HCT116 (cell line): ENCODE measurements at regions not wholly inside any gene's neighbourhood (a gene's known extent, or its start where the extent isn't known, plus 50 kb on each side); places are given as distances from the start of the nearest gene placed in this dataset.

Experiments used
- ATAC-seq: fragments of 200-7000 bp; cut with Tn5 transposase; 2 replicates; pipeline ENCODE4 v1.9.1; 2020; ENCODE audit warnings: mild to moderate bottlenecking, moderate library complexity
- BruUV-seq: library from RNA; stranded (reverse); fragments of 400-500 nt; replicated peaks from 2 replicates; lab custom pipeline; 2021; lab: Mats Ljungman, UMichigan
- CTCF ChIA-PET: fragments of 300-600 bp; sonication (Branson Sonifier 250); formaldehyde crosslinking; loops from one replicate; lab custom pipeline; 2021; ENCODE audit warnings: antibody characterized with exemption; lab: Charles Lee
- POLR2A ChIA-PET: fragments of 300-600, 350-600 bp; sonication (Branson Sonifier 250); formaldehyde crosslinking; loops from one replicate; lab custom pipeline; 2021; ENCODE audit warnings: antibody characterized with exemption; lab: Charles Lee
- RAD21 ChIA-PET, 2 experiments: fragments of 300-600 bp; sonication (Branson Sonifier 250); formaldehyde crosslinking; loops; one replicate each; lab custom pipeline; 2023; ENCODE audit warnings: low total read pairs in 2 of 2; ENCODE audit not compliant: uncharacterized antibody in 2 of 2, unreplicated experiment in 2 of 2, low non-redundant PET in 1 of 2; lab: Charles Lee
- DNase-seq: peaks from one replicate; pipeline ENCODE4 v3.0.0-alpha.2; 2010; ENCODE audit warnings: low read depth, low spot score
- H2AFZ ChIP-seq: fragments of 200-600 bp; shearing (Covaris generic), sonication (generic); 2 replicates; pipeline ENCODE4 v1.6.1; 2017; ENCODE audit warnings: low read depth, mixed run types, mixed read lengths, antibody characterized with exemption, low read length; ENCODE audit not compliant: poor library complexity, severe bottlenecking
- H3K27ac ChIP-seq: 2 replicates; pipeline ENCODE4 v1.5.1; 2012; ENCODE audit warnings: low read depth, low read length
- H3K27me3 ChIP-seq: fragments of 200-600 bp; sonication (generic); 2 replicates; pipeline ENCODE4 v1.6.1; 2016; ENCODE audit warnings: mixed run types, low read length, mixed read lengths; ENCODE audit not compliant: insufficient read depth
- H3K36me3 ChIP-seq, 2 experiments: fragments of 200-500 bp in 1 of 2; fragments of 200-600 bp in 1 of 2; sonication (Bioruptor generic) in 1 of 2; sonication (generic) in 1 of 2; 2 replicates each; pipeline versions ENCODE4 v1.5.1 to v1.6.1; 2014 to 2016; ENCODE audit warnings: low read length in 2 of 2, inconsistent platforms in 1 of 2, mixed read lengths in 1 of 2, mixed run types in 1 of 2; ENCODE audit not compliant: insufficient read depth in 2 of 2, control insufficient read depth in 1 of 2
- H3K4me1 ChIP-seq, 2 experiments: fragments of 200-600 bp in 1 of 2; sonication (generic) in 1 of 2; 2 replicates each; pipeline versions ENCODE4 v1.5.1 to v1.6.1; 2012 to 2017; ENCODE audit warnings: low read length in 2 of 2, inconsistent platforms in 1 of 2, mild to moderate bottlenecking in 1 of 2, mixed read lengths in 1 of 2, mixed run types in 1 of 2, moderate library complexity in 1 of 2; ENCODE audit not compliant: insufficient read depth in 2 of 2, control insufficient read depth in 1 of 2
- H3K4me2 ChIP-seq: fragments of 200-600 bp; sonication (generic); 2 replicates; pipeline ENCODE4 v1.6.1; 2017; ENCODE audit warnings: mixed run types, low read length, mixed read lengths
- H3K4me3 ChIP-seq, 2 experiments: fragments of 200-600 bp in 1 of 2; sonication (generic) in 1 of 2; replicated peaks in 1 of 2; 2 replicates each; pipeline ENCODE4 v1.5.1; 2011 to 2016; ENCODE audit warnings: low read length in 2 of 2, control low read depth in 1 of 2, low read depth in 1 of 2, mild to moderate bottlenecking in 1 of 2, mixed read lengths in 1 of 2, mixed run types in 1 of 2
- H3K79me2 ChIP-seq: fragments of 200-600 bp; sonication (generic); 2 replicates; pipeline ENCODE4 v1.6.1; 2017; ENCODE audit warnings: mild to moderate bottlenecking, mixed run types, low read length, moderate library complexity, mixed read lengths; ENCODE audit not compliant: insufficient read depth
- H3K9ac ChIP-seq: fragments of 200-600 bp; sonication (generic); 2 replicates; pipeline ENCODE4 v1.6.1; 2016; ENCODE audit warnings: low read length, mixed read lengths
- H3K9me2 ChIP-seq: fragments of 200-600 bp; sonication (generic), shearing (Covaris generic); 2 replicates; pipeline ENCODE4 v1.6.1; 2017; ENCODE audit warnings: mixed run types, mild to moderate bottlenecking, moderate library complexity; ENCODE audit not compliant: insufficient read depth
- H3K9me3 ChIP-seq, 2 experiments: fragments of 200-500 bp in 1 of 2; fragments of 200-600 bp in 1 of 2; sonication (Bioruptor generic) in 1 of 2; sonication (generic) in 1 of 2; 2 replicates each; pipeline ENCODE4 v1.6.1; 2014 to 2017; ENCODE audit warnings: low read length in 2 of 2, mixed read lengths in 2 of 2, inconsistent platforms in 1 of 2, low read depth in 1 of 2, mild to moderate bottlenecking in 1 of 2, mixed run types in 1 of 2, moderate library complexity in 1 of 2; ENCODE audit not compliant: control insufficient read depth in 1 of 2, insufficient read depth in 1 of 2
- H4K20me1 ChIP-seq: fragments of 200-600 bp; sonication (generic), shearing (Covaris generic); 2 replicates; pipeline ENCODE4 v1.6.1; 2017; ENCODE audit warnings: mixed run types, mild to moderate bottlenecking, moderate library complexity; ENCODE audit not compliant: insufficient read depth
- CEBPB ChIP-seq: IDR thresholded peaks from 2 replicates; pipeline ENCODE4 v1.6.1; 2012; ENCODE audit warnings: low read depth
- EGR1 ChIP-seq: IDR thresholded peaks from 2 replicates; pipeline ENCODE4 v1.6.1; 2012; ENCODE audit warnings: low read depth
- ELF1 ChIP-seq: IDR thresholded peaks from 2 replicates; pipeline ENCODE4 v1.6.1; 2012; ENCODE audit warnings: low read depth, borderline replicate concordance
- EZH2phosphoT487 ChIP-seq: fragments of 200-600 bp; IDR thresholded peaks from 2 replicates; pipeline ENCODE4 v1.6.1; 2018; ENCODE audit warnings: antibody characterized with exemption, borderline replicate concordance
- FOSL1 ChIP-seq: IDR thresholded peaks from 2 replicates; pipeline ENCODE4 v1.6.1; 2012; ENCODE audit warnings: low read depth
- JUND ChIP-seq: IDR thresholded peaks from 2 replicates; pipeline ENCODE4 v1.6.1; 2012
- MAX ChIP-seq: IDR thresholded peaks from 2 replicates; pipeline ENCODE4 v1.6.1; 2012
- POLR2A ChIP-seq: IDR thresholded peaks from 2 replicates; pipeline ENCODE4 v1.7.0; 2011; ENCODE audit warnings: borderline replicate concordance; ENCODE audit not compliant: insufficient read depth, insufficient read length; ENCODE audit errors: extremely low read depth
- POLR2AphosphoS5 ChIP-seq: IDR thresholded peaks from 2 replicates; pipeline ENCODE4 v1.6.1; 2011; ENCODE audit warnings: mild to moderate bottlenecking, low read depth, low read length, moderate library complexity
- RAD21 ChIP-seq: IDR thresholded peaks from 2 replicates; pipeline ENCODE4 v1.6.1; 2012; ENCODE audit warnings: low read depth, mild to moderate bottlenecking
- SIN3A ChIP-seq: IDR thresholded peaks from 2 replicates; pipeline ENCODE4 v1.6.1; 2012; ENCODE audit warnings: low read depth
- SP1 ChIP-seq: IDR thresholded peaks from 2 replicates; pipeline ENCODE4 v1.6.1; 2012; ENCODE audit warnings: low read depth
- SRF ChIP-seq: IDR thresholded peaks from 2 replicates; pipeline ENCODE4 v1.6.1; 2012; ENCODE audit warnings: low read depth
- TCF7L2 ChIP-seq: IDR thresholded peaks from 2 replicates; pipeline ENCODE4 v1.7.0; 2011; ENCODE audit warnings: borderline replicate concordance, inconsistent platforms; ENCODE audit not compliant: insufficient read depth, insufficient read length; ENCODE audit errors: extremely low read depth
- YY1 ChIP-seq: IDR thresholded peaks from 2 replicates; pipeline ENCODE4 v1.6.1; 2011; ENCODE audit warnings: low read length, low read depth, moderate library complexity, mild to moderate bottlenecking; ENCODE audit not compliant: insufficient replicate concordance; ENCODE audit errors: extremely low read depth
- ZBTB33 ChIP-seq: IDR thresholded peaks from 2 replicates; pipeline ENCODE4 v1.6.1; 2011; ENCODE audit warnings: mild to moderate bottlenecking, low read length, moderate library complexity; ENCODE audit not compliant: insufficient replicate concordance; ENCODE audit errors: extremely low read depth
- ZFX ChIP-seq: fragments of 450-650 bp; IDR thresholded peaks from 2 replicates; pipeline ENCODE4 v1.6.1; 2017
- ZNF274 ChIP-seq: fragments of 200-500 bp; sonication (Bioruptor generic); IDR thresholded peaks from 2 replicates; pipeline ENCODE4 v1.6.1; 2014; ENCODE audit warnings: mild to moderate bottlenecking, low read depth, low read length, inconsistent platforms
- intact Hi-C: fragments of 100-400 bp; cut with micrococcal nuclease; formaldehyde crosslinking; loops from 2 replicates; pipeline ENCODE4 v1.10.0; 2022
- TF ChIP-seq, protein P1 (sequence below): IDR thresholded peaks from 2 replicates; pipeline ENCODE4 v1.6.1; 2012
- TF ChIP-seq, protein P2 (sequence below), 3 experiments: fragments of 200-600 bp in 1 of 3; sonication (generic) in 1 of 3; IDR thresholded peaks in 2 of 3; conservative IDR thresholded peaks in 1 of 3; 2 replicates each; pipeline ENCODE4 v1.5.1; 2012 to 2017; ENCODE audit warnings: low read depth in 2 of 3, low read length in 2 of 3, antibody characterized with exemption in 1 of 3, borderline replicate concordance in 1 of 3, control low read depth in 1 of 3, mild to moderate bottlenecking in 1 of 3, mixed read lengths in 1 of 3, mixed run types in 1 of 3, moderate library complexity in 1 of 3; ENCODE audit not compliant: insufficient read depth in 1 of 3

GRCh38 chr4:66556651-66557278 is 886.5 kb upstream of the EPHA5 start:
- no peaks in the 10 kb centered on the region for H4K20me1 ChIP-seq
- H3K79me2 ChIP-seq: no peaks in the 10 kb centered on the region
- H3K36me3 ChIP-seq: no peaks in the 10 kb centered on the region
- H3K9me3 ChIP-seq: peaks cover 6 to 9% of the 10 kb centered on the region in 2 experiments; a peak in 2 of 4 replicates
- no peak overlapping the region for H2AFZ ChIP-seq
- BruUV-seq: no TSS peak
- H3K9ac ChIP-seq: no peak overlapping the region
- H3K27me3 ChIP-seq: no peaks in the 10 kb centered on the region
- no peak overlapping the region for H3K27ac ChIP-seq
- no peak for DNase-seq
- TF ChIP-seq SIN3A (no peak), YY1 (no peak), ELF1 (no peak), RAD21 (no peak), EGR1 (no peak), SRF (no peak), ZFX (no peak), MAX (no peak), ZBTB33 (no peak), CEBPB (no peak), POLR2A (no peak), JUND (no peak), TCF7L2 (no peak), EZH2phosphoT487 (no peak), FOSL1 (no peak), POLR2AphosphoS5 (no peak), ZNF274 (no peak), SP1 (no peak)
- TF ChIP-seq, protein P1, sequence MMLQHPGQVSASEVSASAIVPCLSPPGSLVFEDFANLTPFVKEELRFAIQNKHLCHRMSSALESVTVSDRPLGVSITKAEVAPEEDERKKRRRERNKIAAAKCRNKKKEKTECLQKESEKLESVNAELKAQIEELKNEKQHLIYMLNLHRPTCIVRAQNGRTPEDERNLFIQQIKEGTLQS: no peak
- TF ChIP-seq, protein P2, sequence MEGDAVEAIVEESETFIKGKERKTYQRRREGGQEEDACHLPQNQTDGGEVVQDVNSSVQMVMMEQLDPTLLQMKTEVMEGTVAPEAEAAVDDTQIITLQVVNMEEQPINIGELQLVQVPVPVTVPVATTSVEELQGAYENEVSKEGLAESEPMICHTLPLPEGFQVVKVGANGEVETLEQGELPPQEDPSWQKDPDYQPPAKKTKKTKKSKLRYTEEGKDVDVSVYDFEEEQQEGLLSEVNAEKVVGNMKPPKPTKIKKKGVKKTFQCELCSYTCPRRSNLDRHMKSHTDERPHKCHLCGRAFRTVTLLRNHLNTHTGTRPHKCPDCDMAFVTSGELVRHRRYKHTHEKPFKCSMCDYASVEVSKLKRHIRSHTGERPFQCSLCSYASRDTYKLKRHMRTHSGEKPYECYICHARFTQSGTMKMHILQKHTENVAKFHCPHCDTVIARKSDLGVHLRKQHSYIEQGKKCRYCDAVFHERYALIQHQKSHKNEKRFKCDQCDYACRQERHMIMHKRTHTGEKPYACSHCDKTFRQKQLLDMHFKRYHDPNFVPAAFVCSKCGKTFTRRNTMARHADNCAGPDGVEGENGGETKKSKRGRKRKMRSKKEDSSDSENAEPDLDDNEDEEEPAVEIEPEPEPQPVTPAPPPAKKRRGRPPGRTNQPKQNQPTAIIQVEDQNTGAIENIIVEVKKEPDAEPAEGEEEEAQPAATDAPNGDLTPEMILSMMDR (IDR thresholded peaks at IDR 0.05 in 2 of 3, conservative IDR thresholded peaks at IDR 0.05 in 1 of 3; ENCODE audit: borderline replicate concordance in 1 of 3, insufficient read depth in 1 of 3, low read depth in 2 of 3, low read length in 2 of 3): no peak
- TF ChIP-seq, all 23 proteins: peak for 0
- CTCF ChIA-PET: no interaction called here
- POLR2A ChIA-PET: no interaction called here
- ATAC-seq: no peak
- no peaks in the 10 kb centered on the region for H3K9me2 ChIP-seq
- RAD21 ChIA-PET: no interaction called here
- H3K4me3 ChIP-seq: no peak overlapping the region
- no peaks in the 10 kb centered on the region for H3K4me1 ChIP-seq
- intact Hi-C loops: no loop called here
- H3K4me2 ChIP-seq: no peak overlapping the region
